H4 (cell line): ENCODE measurements at regions not wholly inside any gene's neighbourhood (a gene's known extent, or its start where the extent isn't known, plus 50 kb on each side); places are given as distances from the start of the nearest gene placed in this dataset.

Source experiments
- DNase-seq: peaks from one replicate; pipeline ENCODE4 v3.0.0-alpha.2; 2015; ENCODE audit warnings: low spot score

DNA sequence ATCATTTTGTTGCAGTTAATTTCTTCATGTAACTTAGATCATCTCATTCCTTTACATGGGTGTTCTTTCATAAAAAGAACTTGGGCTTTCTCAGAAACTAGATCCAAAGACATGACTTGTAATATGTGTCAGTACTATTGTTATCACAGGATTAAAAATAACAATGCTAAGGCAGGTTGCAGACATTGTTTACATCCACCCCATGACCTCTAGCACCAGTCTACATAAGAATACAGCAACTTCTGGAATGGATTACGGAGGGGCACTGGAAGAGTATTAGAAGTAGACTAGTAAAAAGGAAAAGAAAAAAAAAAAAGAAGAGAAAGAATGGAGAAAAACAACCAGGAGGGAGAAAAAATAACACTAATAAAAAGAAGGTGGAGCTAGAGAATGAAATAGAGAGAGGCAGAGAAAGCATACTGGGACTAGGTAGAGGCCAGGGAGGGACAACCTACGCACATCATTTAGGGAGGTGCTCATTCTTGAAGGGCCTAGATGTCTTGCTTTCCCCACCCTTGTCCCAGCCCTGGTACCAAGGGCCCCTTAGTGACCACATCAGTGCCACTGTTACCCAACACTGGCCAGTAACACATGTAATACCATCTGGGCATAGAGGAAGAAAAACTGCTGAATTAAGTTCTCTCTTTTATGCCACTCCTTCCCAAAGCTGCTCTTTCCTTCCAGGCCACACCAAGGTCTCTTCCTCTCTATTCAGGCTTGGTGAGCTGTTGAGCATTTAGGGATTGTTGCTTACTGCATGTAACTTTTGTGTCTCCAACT is 70.6 kb upstream of the KLF7 start:
- DNase-seq = no peak

DNA sequence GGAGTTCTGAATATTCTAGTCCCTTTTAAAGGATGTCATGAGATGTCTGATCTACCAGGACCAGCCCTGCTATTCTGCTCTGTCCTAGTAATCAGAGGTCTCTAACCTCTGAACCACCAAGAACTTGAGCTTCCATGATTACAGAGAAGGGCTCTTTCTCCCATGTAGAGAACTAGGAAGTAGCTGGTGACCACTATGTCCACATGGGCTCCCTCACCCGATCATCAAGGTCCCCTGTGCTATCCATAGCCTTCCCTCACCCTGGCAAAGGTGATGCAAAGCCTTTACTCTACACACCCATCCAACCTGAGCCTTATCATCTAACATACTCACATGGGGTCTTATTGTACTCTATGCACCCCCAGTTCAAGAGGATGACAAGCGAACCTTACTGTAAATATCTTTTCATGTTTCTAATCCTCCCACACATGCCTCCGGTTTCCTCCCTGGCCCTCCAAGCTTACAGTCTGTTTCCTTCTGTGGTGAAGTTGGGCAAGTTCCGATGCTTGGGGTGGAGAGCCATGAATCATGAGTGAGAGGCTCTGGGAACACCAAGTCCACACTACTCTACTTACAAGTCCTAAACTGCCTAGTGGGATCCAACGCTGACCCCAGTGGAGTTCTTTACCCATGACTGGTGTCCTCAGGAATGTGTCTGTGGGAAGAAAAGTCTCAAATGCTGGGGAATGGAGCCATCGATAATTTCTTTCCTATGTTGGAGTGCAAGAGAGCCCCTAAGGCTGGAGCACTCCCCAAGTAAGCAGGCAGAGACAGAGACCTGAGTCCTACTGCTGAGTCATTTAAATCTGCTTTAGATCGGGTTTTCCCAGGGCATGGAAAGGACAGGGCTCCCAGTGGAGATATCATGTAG is 73.3 kb upstream of the KLF7 start:
- DNase-seq = peak; percentile 88

DNA sequence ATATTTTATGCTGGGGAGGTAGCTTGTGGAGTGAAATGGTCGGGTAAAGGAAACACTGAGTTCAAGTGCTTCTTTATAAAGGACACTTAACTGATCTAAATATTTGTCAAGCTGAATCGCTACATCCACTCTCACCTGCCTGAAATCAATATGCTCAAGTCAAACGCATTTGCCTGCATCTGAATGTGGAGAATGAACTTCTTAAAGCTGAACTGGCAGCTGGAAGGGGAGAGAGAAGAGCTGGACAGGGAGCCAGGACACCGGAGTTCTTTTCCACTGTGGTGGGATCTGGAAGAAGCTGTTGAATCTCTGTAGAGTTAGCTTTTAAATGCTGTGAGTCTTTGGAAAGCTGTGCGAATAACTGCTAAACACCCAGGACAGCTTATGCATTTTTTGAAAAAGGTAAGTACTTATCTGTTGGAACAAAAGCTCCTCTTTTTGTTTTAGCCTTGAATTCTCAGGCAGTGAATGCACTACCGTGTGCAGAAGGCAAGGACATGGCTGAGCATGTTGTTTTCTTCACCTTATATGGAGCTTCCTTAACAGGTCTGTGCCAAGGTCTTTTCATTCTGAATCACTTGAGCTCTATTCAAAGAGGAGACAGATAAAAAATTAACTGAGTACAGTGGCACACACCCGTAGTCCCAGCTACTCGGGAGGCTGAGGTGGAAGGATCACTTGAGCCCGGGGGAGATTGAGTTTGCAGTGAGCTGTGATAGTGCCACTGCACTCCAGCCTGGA is 74.2 kb upstream of the KLF7 start:
- no peak for DNase-seq

DNA sequence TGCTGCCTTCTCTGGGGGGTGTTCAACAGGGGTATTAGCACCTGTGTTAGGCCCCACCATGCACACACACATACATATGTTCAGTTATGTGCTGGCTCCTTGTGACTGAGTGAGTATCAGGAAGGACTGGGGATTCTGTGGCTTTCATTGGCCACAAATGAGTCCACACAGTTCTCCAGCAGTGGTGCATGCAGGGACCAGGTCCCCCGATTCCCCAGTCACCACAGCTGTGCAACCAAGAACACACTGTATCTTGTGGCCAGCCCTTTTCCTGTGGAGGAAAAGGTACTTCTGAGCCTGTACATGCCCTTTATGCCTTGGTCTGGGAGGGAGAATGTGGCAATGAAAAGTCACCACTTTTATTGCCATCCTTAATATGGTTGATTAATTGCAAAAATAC is 74.9 kb upstream of the KLF7 start:
- no peak for DNase-seq

DNA sequence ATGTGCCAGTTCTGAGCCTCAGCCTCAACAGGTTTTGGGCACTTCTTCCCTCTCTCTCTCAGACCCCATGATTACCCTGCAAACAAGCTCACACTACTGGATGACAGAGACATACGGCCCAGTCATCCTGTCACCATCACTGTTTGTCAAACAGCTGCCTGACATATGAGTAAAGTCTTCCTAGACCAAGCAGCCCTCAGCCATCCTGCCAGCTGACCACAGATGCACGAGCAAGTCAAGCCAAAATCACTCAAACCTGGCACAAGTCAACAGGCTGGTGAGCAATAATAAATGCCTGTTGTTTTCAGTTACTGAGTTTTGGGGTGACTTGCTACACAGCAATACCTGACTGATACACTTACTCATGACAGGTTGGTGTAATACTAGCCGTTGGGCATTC is 75.5 kb upstream of the KLF7 start:
- no peak for DNase-seq

DNA sequence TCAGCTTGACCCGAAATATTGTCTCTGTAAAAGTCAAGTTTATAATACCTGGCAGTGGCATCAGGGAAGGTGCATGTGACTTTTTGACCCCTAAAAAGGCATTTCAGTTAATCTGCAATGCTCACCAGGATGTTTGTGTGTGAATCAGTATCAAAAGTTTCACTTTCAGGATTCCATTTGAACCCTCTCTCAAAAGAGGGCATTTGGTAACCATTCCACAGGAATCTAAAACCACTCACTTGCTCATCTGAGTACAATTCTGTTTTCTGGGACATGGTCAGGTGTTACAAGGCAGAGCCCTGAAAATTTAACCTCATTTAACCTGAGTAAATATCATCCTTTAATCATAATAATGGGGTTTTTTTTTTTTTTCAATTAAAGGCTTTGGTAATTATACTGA is 77.9 kb upstream of the KLF7 start:
- no peak for DNase-seq

DNA sequence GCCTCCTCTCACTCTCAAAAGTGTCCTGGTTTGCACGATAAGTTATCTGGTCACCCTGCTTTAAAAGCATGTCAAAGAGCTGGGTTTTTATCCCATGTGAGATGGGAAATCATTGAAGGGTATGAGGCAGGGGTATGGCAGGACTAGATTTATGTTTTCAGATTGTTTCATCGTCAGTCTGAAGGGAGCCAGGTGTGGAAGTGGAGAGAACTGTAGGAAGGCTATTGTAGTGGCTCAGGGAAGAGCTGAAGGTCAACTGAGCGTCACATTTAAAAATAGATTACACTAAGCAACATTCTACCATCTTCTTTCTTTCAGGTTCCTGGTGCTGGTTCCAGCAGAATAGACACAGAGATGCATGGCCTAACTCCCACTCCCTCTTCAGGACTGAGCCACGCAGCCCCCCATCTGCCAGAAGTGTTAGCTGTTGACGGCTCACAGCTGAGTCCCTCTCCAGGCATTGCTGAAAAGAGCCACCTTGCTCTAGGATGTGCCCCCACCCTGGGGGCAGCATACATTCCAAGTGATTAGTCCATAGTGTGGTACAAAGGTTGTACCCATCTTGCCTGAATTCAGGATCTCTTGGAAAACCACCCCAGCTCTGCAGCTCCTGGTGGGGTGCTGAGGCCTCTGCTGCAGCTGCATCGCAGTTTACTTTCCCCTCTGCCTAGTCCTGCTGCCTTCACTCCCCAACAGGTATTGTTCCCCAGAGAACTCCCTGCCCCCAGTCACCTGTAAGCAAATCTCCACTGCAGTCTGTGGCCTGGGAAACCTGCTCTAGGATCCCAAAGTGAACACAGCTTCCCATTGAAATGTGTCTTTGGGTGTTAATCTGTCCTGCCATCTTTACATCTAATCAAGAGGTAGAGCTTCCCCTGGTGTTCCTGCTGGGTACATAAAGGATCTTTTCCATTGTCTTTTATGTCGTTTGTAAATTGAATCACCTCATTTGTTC is 79.5 kb upstream of the KLF7 start:
- DNase-seq = no peak

DNA sequence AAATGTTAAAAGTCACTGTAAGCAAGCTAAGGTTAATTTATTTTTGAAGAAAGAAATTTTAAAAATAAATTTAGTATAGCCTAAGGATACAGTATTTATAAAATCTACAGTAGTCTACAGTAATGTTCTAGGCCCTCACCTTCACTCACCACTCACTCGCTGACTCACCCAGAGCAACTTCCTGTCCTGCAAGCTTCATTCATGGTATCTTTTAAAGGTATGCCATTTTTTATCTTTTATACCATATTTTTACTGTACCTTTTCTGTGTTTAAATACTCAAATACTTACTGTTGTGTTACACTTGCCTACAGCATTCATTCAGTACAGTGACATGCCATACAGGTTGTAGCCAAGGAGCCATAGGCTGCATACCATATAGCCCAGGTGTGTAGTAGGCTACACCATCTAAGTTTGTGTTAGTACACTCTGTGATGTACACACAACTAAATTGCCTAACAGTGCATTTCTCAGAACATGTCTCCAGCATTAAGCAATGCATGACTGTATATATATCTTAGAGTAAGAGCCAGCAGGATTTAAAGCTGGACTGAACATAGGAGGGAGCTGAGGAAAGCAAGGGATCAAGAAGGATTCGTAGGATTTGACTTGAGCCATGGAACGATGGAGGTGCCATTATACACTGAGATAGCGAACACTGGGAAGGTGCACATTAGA is 83.1 kb upstream of the KLF7 start:
- no peak for DNase-seq

DNA sequence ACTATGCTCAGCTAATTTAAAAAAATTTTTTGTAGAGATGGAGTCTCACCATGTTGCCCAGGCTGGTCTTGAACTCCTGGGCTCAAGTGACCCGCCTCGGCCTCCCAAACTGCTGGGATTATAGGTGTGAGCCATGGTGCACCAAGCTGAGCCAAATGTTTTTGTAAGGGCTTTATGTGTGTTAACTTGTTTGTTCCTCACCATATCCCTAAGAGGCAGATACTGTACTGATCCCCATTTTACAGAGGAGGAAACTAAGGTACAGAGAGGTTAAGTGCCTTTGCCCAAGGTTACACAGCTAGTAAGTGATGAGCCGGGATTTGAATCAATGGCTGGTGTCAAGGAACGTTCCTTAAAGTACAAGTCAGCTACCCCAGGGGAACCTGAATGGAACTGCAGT is 85.3 kb upstream of the KLF7 start:
- DNase-seq = no peak

DNA sequence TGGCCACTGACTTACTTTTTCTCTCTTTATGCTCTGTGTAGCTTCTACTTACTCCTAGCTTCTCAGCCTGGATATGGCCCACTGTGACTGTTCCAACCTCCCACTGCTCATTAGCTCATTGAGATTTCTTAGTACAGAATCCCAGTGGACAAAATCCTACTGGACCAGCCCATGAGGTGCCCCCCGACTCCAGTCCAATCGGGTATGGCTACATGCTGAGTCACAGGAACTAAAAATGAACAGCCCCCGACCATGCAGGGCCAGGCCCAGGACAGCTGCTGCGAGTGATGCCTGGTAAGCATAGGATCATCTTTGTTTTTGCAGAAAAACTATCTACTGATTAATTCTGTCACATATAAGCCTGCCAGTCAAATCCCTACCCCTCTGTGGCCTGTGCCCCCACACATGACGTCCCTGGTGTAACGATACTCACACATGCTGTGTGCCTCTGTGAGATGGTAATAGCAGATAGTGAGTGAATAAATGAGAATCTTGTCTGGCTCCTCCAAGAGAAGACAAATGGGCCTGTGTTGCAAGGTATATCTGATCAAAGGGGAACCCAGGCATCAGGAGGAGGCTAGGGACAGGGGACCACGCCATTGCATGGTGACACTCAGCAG is 85.9 kb upstream of the KLF7 start:
- no peak for DNase-seq

DNA sequence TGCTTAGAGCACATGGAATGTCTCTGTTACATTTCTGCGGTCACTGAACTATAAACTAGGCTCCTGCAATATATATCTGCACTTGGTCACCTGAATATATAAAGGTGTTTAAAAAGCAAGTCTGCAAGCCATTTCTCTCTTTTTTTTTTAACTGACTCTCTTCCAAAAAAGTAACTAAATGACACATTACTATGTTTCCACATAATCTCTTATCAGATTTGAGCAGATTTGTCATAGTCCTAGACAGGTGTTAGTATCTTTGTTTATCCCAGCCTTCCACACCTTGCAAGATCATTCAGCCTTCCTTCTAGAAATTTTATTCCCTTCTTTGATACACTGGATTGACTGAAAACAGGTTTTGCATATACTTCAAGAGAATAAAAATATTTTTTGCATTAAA is 86.7 kb upstream of the KLF7 start:
- no peak for DNase-seq

DNA sequence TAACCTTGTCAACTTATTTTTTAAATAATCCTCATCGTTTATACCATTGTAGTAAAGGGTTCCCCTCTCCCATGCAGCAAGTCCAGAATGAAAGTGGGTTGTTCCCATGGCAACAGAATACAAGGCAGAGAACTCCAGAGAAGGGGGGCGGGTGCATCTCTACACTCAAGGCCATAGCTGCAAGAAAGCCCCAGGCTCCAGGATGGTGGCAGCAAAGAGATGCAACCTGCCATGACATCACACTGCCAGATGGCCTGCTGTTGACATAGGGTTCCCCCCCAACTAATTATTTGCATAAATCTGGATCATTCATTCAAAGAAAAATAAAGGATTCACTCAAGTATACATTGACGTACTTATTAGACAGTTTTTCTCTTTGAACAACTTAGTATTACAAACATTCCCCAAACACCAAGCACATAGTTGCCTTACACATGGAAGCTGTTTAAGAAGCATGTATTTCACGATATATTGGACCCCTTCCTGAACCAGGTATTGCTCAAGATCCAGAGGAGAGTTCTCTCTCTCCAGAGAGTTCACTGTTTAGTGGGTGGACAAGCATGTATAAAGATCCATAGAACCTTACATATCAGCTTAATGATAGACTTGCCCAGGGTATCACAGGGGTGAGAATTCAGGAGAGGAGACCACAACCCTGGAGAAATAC is 87.4 kb upstream of the KLF7 start:
- DNase-seq = no peak

DNA sequence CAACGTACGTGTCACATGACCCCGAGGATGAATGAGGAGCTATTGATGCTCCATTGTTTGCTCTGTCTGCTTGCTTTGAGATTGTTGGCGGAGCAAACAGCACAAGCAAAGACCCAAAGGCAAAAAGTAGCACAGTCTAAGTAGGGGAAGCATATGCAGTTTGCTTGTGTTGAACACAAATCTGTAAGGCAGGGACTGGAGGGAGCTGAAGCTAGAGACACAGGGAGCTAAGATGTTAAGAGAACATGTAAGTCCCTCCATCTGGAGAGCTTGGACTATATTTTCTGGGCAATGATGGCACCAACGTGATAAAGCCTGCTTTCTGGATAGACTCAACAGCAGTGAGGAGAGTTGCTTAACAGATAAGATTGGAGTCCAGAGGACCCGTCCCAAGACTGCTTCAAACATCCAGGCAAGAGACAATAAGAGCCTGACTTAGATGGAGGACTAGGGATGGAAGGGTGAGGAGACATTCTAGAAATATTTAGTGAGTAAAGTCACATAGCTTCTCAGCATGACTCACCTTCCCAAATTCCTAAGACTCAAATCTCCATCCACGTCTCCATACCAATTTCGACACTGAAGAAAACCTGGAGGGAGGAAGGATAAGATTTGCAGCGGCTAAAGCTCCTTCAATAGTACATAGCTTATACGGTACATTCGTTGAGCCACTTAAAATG is 88.1 kb upstream of the KLF7 start:
- no peak for DNase-seq

DNA sequence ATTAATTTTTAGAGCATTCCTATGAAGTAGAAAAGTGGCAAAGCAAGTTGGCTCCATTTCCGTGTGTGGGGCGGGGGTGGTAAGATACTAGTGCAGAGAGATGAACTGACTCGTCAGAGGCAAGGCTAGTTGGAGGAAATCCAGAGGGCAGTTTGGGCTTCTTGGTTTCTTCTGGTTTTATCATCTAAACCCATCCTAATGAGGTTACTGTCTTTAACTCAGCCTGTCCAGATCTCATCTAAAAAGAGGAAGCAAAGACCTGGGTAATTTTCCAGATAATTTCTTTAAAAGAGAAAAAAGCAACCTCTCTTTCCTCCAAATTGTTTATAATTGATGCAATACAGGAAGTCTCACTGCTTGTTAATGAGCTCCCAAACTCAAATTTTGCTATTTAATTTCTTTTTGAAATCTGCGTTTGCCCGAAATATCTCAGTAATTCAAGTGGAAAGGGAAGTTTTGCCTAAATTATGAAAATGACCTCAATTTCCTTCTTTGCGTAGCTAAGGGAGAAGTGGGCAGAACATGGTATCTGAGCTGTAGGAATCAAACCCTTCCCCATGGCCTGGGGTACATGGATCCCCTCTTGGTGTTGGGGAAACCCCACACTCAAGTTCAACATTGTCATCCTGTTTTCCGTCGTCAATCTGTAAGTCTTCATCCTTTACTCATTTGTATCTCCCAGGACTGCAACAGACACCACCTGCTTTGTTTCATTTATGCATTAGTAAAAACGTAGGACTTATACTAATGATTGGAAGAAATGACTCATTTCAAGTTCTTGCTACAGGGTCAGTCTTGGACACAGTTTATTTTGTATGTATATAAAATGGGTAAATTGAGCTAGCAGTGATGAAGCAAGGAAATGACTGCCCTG is 89.1 kb upstream of the KLF7 start:
- no peak for DNase-seq

DNA sequence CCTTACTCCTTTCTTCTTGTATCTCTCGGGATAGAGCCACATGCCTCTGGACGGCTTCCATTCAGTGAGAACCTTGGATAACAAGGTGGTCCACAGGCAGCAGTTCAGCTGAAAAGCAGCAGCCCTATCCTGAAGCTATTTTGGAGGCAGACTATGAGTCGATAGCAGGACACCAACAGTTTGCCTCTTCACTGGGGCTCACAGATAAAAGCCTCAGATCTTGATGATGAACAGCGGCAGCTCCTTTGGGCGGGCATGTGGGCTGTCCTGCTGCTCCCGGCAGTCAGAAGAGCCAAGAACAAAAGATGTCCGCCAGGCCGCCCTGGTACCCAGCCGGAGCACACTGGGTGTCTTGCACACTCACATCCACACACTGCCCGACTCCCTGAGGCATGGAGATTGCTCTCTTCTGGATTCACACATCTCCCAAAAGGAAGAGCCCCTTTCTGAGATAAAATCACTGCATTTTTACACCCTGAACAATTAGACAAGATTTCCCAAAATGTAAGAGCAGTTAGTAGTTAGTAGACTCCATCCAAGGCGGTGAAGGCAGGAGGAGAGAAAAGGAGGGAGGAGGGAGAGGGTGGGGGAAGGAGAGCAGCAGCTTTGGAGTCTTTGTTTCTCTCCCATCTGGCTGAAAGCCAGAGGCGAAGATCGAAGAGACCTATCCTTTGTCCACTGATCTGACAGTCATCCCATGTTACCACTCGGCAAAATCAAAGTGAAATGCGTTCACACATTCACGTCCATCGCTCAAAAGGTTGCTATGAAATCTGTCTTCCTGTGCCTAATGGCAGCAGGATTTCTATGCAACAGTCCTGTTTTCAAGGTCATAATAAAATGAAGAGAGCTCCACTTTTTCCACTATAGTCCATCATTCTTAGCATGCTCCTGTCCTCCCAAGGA is 90.1 kb upstream of the KLF7 start:
- no peak for DNase-seq

DNA sequence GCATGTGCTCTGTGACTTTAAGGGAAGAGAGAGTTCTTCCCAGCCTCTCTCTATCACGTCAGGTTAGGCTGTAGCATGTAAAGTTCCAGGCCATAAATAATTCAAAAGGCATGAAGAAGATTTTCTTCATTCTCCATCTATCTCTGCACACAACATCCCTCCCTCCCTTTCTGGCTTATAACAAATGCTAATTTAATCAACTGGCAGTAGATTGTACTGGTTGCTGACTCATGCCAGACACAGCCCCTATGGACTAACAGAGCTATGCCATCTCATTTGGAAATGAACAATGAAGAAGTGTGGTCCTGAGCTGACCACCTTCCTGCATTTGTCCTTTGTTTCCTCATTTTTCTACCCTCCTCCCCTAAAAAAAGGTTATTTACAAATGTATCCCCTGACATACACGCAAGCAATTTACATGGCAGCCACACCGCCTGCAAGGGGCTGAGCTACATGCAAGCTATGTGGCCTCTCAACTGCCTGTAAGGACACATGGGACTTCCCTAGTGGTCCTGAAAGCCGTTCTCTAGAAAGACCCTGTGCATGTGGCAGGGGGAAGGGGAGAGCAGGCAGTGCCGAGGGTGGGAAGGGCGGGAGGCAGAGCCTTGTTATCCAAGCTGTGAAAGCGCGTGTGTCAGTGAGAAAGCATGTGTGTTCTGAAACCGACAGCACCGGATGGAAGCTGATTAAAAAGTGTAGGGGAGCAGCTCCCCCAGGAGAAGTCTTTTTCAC is 90.9 kb upstream of the KLF7 start:
- no peak for DNase-seq
